ENCODE measurements at regions not wholly inside any gene's neighbourhood (a gene's known extent, or its start where the extent isn't known, plus 50 kb on each side); places are given as distances from the start of the nearest gene placed in this dataset.

DNA sequence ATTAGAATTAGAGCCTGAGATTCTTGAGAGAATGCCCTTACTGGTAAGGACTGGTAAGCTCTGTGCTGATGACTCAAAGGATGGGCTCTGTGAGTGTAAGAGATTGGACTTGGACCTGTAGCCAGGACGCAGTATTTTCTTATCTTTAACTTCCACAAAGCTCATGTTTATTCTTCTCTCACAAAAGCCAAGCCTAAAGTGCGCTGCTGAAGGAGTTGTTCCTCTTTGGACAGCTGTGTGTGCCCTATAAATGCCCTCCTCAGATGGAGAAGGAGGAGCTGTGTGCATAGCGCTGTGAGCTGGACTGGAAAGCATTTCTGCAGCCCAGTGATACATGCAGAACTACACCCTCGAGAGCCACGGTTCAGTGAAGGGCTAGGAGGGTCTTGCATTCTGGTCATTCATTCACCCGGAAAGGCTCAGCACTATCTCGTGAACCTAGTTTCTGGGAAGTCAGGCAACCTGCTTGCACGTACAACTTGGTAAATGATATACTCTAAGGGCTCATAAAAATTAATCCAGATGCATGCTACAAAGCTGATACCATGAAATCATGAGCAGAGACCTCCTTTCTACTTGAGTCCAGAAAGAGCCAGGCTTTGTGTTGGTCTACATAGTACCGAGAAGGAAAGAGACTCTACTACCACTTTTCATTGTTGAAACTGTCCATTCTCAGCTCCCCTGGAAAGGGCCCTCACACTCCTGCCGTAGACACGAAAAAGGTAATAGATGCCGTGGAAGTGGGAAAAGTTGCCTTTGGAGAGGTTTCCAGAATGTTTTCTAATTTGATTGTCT is 103.0 kb upstream of the TBL1XR1 start:
- DNase-seq (ENCODE audit: low read depth, low spot score): no peak

DNA sequence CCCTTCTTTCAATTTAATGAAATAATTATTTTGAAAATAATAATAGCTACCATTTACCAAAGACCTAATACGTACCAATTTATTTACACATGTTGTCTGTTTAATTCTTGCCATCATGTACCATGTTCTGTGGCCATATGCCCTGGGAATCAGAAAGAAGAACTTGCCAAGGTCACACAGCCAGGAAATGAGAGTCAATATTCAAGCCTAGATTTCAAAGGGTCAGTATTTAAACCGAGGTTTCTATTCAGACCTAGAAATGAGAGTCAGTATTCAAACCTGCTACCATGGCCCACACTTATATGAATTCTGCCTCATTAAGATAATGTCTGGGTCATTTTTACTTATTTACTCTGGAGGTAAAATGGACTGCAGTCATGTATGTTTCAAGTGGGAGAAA is 103.6 kb upstream of the TBL1XR1 start:
- no peak for DNase-seq (ENCODE audit: low read depth, low spot score)

DNA sequence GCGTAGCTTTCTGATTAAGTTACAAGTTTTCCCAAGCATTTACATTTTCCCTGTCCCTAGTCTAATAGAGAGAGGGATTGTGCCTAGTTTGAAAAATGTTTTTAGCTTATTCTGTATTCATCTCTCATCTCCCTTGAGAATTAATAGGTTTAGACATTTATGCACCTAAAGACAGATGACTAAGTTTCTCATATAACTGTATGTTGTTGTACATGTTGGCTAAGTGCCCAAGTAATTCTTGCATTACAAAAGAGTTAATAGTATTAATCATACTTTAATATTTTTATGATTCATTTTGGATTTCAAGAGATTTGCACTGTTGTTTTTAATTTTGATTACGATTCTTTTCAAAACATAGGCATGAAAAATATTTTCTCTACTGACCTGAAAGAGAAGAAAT is 109.0 kb upstream of the TBL1XR1 start:
- DNase-seq (ENCODE audit: low read depth, low spot score): no peak

DNA sequence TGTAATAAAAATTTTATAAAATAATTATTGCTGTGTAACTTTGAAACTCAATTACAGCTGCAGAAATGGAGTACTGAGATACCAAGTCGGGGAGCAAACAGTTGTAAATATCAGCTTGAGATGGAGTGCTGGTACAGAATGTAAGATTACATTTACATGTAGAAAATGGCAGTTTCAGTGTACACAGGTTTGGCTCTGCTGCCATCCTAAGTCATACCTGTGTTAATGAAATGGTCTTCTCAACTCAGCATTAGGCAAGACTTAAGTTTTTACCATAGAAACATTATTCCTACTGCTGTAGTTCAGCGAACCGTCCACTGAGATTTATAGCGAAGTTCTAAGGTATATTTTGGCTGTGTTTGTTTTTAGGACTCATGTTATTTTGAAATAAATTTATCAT is 110.1 kb upstream of the TBL1XR1 start:
- DNase-seq (ENCODE audit: low read depth, low spot score): no peak

DNA sequence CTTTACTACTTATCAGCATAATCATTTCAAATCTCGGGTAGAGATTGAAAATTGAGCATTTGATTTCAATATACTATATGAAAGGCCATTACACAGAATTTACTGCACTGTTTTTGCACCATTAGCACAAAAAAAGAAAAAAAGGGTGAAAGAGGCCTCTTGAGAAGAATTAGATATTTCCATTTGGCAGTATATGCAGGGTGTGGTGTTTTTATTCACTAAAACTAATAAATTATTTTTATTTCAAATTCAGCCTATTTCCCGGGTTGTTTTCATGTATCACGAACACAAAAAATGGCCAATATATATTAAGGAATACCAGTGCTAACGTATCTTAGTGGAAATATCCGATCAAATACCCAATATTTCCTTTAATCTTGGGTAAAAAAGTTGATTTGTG is 110.5 kb upstream of the TBL1XR1 start:
- no peak for DNase-seq (ENCODE audit: low read depth, low spot score)

DNA sequence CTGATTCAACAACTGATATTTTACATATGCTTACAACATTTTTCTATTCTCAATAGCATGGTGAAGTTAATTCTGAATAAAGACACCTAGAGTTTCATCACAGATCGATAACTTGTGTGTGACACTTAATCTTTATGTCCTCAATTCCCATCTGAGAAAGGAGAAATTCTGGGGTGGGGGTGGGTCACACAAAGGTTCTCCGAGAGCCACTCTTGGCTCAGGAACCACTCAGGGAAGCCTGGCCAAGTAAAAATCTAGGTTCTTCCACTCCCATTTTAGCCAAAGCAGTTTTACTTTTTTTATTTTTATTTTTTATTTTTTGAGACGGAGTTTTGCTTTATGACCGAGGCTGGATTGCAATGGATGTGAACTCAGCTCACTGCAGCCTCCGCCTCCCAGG is 111.0 kb upstream of the TBL1XR1 start:
- DNase-seq (ENCODE audit: low read depth, low spot score): no peak

DNA sequence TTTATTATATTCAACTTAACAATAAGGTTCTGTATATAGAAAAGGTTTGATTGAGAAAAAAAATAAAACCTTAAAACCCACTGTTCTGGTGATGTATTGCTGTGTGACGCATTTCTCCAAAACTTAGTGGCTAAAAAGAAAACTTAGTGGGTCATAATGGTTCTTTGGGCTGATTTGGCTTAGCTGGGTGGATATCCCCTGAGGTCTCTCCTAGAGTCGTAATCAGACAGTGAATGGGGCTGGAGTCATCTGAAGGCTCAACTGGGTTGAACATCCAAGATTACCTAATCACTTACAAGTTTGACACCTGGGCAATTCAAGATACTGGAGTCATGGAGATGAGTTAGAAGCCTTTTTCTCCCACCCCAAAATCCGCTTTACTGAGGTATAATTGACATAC is 111.6 kb upstream of the TBL1XR1 start:
- DNase-seq (ENCODE audit: low read depth, low spot score): no peak

DNA sequence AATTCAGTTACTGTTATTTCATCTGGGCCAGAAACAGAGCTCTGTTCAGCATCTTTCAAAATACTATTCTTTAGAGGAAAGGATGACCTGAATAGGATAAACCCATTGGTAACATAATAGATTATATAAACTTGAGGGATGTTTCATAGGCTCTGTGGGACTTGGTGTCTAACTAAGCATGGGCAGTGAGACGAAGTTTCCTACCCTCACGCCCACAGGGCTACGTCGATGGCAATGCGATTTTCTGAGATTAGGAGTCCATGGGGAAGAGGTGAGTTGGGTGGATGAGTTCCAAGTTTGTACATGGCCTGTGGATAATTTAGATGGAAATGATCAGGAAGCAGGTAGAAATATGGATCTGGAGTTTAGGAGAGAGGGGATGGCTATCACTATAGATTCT is 115.2 kb upstream of the TBL1XR1 start:
- DNase-seq (ENCODE audit: low read depth, low spot score): no peak

DNA sequence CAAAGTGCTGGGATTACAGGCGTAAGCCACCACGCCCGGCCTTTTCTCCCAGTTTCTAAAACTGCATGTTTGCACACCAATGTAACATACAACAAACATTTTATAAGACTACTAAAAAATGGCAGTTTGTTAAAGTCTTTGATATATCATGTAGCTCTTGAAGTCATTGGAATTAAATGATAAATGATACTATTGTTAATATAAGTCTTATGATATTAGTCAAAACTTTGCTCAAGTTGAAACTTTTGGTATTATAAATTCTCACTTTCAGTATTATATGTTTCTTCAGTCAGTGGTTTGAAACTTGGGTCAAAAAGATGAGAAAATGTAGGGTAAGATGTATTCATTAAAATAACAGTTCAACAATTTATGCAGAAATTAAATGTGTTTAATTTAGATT is 117.6 kb upstream of the TBL1XR1 start:
- DNase-seq (ENCODE audit: low read depth, low spot score): no peak

DNA sequence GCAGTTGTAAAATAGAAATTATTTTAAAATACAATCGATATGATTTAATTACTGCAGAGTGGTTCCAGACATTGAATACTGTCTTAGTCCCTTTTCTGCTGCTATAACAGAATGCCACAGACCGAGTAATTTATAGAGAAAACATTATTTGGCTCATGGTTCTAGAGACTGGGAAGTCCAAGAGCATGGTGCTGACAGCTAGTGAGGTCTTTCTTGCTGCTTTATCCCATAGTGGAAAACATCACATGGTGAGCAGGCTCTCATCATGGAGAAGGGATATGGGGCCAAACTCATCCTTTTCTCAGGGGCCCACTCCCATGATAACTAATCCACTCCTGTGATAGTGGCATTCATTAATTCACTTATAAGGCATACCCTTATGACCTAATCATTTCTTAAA is 120.0 kb upstream of the TBL1XR1 start:
- no peak for DNase-seq (ENCODE audit: low read depth, low spot score)

DNA sequence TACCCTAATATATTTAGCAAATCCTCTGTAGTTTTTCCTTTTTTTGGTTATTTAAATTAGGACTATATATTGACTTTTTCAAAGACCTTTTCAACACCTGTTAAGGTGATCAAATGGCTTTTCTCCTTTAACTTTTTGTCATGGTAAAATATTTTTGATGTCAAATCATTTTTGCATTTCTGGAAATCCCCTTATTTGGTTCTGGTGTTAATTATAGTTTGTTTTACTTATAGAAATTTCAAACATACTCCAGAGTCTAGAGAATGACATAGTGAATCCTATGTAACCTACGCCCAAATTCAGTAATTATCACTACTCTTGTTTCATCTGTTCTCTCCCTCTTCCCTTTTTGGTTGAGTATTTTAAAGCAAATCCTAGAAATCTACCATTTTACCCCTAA is 121.3 kb upstream of the TBL1XR1 start:
- DNase-seq (ENCODE audit: low read depth, low spot score): no peak

DNA sequence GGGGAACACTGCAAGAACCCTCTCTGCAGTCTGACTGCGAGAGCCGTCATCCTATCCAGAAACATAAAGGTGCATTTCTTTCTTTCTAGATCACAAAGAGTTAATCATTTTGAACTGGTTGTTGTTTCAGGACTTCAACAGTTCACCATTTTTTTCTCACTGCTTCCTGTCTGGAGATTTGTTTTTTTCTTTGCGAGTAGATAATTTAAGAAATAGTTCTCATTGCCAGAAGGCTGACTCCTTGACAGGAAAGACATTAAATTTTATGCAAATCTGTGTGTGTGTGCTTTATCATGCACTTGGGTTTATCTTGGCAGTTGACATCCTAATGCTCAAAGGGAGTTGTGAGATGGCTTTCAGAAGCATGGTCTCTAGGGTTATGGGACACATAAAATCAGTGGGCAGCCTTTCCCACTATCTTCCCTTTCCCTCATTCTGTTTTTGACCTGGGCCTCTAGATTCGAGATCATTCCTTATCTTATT is 123.5 kb upstream of the TBL1XR1 start:
- no peak for DNase-seq (ENCODE audit: low read depth, low spot score)

DNA sequence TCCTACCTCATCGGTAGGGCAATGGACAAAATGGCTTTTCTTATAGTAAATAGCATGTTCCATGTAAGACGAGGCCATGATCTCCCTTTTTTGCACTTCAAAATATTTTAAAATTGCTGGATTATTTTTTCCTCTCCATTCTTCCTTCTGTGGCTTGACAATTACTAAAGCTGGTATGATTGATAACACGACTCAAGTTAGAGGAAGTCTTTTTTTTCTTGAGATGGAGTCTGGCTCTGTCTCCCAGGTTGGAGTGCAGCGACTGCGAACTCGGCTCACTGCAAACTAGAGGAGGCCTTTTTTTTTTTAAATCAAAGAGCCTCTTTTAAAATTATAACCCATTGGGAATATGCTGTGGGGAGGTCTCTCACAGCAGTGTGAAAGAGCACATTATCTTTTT is 124.5 kb upstream of the TBL1XR1 start:
- no peak for DNase-seq (ENCODE audit: low read depth, low spot score)

DNA sequence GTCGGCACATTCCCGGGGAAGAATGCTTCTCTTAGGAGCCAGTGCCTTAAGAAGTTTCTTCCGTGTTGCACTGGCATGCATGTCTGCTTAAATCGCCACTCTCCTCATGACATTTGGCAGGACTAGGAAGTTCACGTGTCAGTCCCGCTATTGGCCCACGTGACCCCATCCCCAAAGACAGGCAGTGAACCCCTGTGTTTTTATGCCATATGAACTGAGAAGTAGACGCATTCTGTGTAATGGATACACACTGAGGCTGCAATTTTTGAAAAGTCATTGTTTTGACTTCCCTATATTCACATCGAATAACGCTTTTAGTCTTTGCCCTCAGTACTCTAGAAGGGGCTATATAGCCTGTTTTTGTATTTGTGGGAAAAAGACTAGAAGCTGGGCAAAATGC is 125.6 kb upstream of the TBL1XR1 start:
- no peak for DNase-seq (ENCODE audit: low read depth, low spot score)

DNA sequence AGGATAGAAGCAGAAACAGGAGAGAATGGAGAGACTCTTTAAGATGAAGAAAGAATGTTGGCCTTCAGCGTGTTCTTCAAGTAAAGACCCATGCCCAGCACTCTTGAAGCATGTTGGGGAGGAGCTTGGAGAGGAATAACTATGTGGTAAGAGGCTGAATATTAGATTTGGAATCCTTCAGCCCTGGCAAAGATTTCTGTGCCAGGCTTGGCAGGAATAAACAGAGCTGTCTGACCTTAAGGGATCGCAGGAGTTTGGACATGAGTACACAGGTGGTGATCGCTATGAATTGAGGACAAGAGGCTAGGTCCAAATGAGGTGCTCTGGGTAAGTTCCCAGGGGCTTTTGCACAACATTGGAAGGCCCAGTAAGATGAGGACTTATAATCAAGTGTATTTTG is 132.6 kb upstream of the TBL1XR1 start:
- no peak for DNase-seq (ENCODE audit: low read depth, low spot score)

DNA sequence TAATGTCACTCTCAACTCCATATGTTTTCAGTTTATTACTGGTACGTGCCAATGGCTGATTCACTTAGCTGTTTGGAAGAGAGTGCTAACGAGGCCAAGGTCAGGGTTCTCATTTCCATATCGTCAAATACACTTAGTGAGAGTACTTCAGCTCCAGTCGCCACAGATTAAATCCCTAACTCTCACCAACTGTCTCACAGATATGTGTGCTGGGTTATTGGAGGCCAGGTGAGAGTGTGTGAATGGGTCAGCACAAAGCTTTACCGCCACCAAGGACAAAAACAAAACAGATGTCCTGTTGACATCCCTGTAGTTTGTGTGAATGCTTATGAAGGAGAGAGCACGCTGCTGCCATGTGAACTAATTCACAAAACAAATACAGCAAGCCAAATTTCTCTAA is 133.5 kb upstream of the TBL1XR1 start:
- DNase-seq (ENCODE audit: low read depth, low spot score): no peak

DNA sequence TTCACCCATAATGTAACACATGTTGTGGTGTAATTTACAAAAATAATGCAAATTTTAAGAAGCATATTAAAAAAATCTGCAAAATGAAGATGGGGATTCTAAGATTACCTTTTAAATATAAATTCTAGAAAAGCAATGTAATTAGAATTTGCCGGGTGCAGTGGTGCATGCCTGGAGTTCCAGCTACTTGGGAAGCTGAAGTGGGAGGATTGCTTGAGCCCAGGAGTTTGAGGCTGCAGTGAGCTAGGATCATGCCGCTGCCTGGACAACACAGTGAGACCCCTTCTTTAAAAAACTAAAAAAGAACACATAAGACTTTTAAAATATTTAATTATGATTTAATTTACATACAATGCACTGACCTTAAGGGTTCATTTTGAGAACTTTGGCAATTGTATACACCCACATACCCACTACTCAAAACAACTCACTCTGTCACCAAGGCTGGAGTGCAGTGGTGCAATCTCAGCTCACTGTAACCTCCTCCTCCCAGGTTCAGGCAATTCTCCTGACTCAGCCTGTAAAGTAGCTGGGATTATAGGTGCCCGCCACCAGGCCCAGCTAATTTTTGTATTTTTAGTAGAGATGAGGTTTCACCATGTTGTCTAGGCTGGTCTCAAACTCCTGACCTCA is 134.0 kb upstream of the TBL1XR1 start:
- no peak for DNase-seq (ENCODE audit: low read depth, low spot score)

DNA sequence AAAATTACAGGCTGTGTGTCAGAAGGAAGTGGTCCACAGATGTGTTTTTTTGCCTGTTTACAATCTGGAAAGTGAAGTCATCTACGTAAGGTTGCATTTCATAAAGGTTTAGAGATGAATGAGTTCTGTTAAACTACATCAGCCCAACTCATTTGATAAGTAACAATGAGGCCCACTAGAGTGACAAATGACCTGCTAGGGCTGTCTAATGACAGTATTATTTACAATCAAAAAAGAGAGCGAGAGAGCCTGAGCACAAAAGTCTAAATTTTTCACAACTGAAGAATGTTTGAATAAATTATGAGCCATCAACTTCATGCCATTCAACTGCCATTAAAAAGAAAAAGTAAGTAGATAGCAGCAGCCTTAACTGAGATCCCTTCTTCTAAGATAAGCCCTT is 135.7 kb upstream of the TBL1XR1 start:
- no peak for DNase-seq (ENCODE audit: low read depth, low spot score)

DNA sequence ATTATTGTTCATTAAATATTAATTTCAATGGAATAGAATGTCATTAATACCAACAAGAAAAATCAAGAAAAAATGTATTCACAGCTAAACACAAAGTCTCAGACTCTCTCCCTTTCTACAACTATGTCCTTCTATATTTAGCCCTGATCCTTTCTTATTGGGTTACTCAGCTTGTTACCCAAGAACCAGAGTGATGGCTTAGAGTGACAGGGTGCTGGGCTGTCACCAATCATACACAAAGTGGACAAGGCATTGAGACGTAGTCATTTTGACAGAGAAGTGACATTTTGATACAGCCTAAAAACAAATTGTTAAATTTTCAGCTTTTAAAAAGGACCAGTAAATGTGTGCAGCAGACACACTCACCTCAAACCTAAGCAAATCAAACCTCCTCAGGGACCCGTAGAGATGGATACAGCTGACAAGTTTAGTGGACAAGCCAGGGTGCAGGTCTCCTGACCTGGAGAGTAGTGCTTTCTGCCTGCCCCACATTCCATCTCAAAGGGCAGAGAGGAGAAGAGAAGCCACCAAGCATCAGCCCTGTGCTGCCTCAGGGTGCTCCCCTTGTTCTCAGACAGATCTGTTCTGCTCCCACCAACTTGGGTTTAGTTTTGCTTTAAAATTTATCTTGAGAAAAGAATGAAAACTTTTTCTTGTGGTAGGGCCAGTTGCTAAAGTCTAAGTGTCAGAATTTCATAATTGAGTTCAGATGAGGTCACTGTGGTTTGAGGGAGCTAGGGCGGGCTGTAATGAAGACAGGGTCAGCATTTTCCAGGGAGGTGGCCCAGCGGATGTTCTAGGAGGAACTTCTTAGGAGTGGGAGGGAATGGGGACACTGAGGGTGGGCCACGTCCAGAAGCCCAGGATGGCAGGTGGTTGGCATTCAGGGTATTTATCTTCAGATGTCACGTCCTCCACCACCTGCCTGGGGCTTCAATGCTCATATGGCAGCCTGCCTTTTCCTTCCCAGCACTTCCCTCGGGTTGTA is 136.5 kb upstream of the TBL1XR1 start:
- DNase-seq (ENCODE audit: low read depth, low spot score): no peak

DNA sequence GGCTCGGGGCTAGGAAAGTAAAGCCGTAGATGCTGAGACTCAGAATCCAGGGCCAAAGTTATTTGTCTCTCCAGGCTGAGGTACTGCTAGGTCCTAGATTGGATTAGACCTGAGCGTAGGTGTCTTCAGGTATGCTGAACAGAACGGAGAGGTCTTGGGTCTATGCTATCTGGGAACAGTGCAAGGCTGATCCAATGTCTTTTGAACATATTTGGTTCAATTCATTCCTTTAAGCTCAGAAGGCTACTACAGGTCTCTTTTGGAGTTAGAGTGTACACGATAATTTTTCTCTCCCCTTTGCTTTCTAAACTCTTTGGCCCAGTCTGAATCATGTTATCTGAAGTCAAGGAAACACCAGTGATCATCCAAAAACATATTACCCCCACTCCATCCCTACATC is 137.5 kb upstream of the TBL1XR1 start:
- no peak for DNase-seq (ENCODE audit: low read depth, low spot score)

DNA sequence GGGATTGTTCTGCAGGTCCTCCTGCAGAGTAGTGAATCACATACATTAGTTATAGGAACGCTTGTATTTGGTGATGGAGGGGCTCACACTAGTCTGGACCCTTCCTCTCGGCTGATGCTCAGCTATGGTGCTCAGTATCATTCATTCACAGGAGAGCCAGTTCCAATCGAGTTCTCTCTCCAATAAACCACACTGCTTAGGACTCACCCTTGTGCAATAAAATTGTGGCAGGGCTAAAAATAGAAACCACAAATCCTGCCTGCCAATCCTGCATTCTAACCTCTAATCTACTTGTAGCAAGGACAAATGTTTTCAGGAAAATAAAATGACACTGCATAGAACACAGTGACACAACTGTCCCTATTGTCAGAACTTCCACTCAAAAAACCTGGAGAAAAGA is 138.4 kb upstream of the TBL1XR1 start:
- DNase-seq (ENCODE audit: low read depth, low spot score): no peak

DNA sequence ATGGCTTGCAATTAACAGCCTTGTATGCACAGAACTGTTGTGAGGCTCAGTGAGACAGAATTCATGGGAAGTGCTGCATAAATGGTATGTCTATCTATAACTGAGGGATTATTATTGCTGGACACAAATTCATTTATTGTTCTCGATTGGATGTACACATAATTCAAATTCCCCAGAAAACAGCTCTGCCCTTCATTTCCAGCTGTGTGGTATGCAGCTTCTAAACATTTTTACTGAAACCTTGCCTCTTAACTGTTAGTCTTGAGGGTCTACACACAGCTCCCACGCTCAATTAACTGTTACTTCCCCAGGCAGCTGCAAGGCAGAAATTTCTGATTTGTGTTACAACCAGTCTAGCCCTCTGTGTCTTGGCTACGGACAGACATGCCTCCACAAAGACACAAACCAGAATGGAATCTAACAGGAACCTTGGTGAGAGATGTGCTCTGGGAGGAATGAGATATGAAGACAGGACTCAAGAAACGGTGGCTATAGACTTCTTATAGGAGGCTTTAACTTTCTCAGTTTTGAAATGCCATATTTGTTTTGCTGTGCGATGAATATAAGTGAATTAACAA is 139.7 kb upstream of the TBL1XR1 start:
- no peak for DNase-seq (ENCODE audit: low read depth, low spot score)

Data from smooth muscle cell of the brain vasculature (primary cell).